ENCODE measurements at regions not wholly inside any gene's neighbourhood (a gene's known extent, or its start where the extent isn't known, plus 50 kb on each side); places are given as distances from the start of the nearest gene placed in this dataset.

DNA sequence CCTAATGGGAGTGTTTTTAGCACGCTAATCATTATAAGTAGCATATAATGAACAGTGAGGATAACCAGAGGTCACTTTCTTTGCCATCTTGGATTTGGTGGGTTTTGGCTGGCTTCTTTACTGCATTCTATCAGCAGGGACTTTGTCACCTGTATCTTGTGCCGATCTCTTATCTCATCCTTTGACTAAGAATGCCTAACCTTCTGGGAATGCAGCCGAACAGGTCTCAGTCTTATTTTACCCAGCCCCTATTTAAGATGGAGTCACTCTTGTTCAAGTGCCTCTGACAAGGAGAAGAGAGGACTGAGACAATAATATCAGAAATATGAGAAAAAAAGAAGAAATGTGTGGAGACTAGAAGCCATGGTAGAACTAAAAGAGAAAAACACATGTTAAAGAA, 276.4 kb downstream of the TMX3 start:
- DNase-seq (ENCODE audit: extremely low spot score, insufficient read length, low read depth) (no peak), FAIRE-seq (no peak)

- DNase-seq (ENCODE audit: extremely low spot score, insufficient read length, low read depth) (no peak), FAIRE-seq (no peak)
Measured at GRCh38 chr18:68436485-68436884, 278.4 kb downstream of the TMX3 start.

GRCh38 chr18:68435581-68435980, 279.3 kb downstream of the TMX3 start:
- no peak for FAIRE-seq
- DNase-seq (ENCODE audit: extremely low spot score, insufficient read length, low read depth), result no peak

DNA sequence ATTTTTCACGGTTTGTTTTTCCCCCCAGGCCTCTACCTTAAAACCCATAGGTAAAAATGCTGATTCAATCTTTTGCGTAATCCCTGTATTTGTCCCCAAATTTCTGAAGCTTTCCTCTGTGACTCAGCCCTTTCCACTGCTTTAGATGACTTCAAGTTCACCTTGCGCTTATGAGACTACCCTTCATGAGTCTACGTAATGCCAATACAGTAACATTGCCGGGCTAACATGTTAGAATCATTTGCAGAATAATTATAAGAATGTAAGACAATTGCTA, 283.0 kb downstream of the TMX3 start:
- FAIRE-seq (no peak), DNase-seq (ENCODE audit: extremely low spot score, insufficient read length, low read depth) (no peak)

DNA sequence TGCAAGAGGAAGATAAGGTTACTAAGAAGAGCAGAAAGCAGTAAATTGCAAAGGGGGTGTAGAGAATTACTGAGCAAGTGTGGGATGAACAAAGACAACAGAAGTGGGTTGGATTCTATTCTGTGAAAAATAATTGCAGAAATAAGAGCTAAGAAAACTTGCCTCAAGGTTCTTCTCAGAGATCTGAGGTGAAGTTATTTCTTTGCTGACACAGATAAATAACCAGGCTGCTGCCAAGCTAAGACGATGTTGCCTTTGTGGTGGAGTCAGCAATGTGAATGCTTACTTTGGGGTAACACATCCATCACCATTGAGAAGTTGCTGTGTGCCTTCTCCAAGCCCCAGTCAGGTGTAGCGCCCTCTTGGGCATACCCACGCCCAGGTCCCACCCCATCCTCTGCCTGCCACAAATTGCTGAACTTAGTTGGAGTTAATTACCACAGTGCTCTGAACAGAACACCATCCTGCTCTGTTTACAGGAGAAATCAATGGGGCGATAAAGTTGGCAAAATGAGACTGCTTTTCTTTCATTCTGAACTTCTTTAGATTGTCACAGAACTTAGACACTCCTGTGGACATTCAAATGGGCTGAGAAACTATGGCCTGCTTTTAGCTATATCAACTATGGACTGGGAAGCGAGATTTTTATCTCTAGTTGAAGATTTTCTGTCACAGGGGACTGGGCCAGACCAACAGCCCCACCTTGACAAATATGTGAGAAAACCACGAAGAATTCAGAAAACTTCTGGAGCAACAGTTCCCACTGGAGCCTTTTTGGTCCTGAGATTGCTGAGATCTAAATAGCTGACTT, 283.6 kb downstream of the TMX3 start:
- DNase-seq (ENCODE audit: extremely low spot score, insufficient read length, low read depth) (no peak), FAIRE-seq (no peak)

DNA sequence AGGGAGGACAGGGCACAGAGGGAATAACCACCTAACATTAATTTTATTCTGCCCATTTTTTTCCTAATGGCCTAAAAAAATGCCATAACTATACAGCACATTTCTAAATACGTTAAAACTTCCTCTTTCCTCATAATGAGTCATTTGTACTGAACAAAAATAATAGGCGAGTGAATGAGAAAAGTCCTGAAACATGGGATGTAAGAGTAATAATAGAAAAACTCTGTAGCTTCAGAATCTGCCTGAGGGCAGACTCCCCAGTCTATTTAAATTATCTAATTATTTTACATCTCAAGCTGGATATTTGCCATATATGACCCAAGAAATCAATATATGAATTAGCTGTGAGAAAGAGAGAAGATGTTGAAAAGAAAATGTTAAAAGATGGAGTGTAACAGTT, 285.1 kb downstream of the TMX3 start:
- DNase-seq (ENCODE audit: extremely low spot score, insufficient read length, low read depth) (no peak), FAIRE-seq (no peak)

- FAIRE-seq, result no peak
Measured at GRCh38 chr18:68429111-68429510, 285.8 kb downstream of the TMX3 start.

GRCh38 chr18:68428661-68429060, 286.2 kb downstream of the TMX3 start:
- FAIRE-seq, result no peak
- no peak for DNase-seq (ENCODE audit: extremely low spot score, insufficient read length, low read depth)

More at GRCh38 chr18:68429111-68429510, 285.8 kb downstream of the TMX3 start:
- DNase-seq (ENCODE audit: extremely low spot score, insufficient read length, low read depth), result no peak

DNA sequence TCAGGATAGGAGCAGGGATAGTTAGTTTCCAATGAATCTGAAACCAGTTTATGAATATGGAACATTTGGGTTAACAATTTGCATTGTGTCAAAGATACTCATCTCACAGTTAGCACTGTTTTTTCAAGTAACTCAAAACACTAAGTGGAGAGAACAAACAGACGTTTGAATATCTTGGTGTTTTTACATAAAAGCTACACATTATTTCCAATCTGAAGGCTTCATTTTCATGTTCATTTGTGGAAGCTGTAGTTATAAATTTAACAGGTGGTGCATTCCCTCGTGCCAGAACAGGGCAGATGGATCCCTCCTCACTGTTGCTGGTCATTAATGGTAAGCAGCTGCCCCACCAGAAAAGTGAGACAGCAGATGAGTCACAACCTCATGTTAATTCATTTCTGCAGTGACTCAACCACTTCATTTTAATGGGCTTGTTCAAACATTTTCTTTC, 286.9 kb downstream of the TMX3 start:
- FAIRE-seq (no peak), DNase-seq (ENCODE audit: extremely low spot score, insufficient read length, low read depth) (no peak)

DNA sequence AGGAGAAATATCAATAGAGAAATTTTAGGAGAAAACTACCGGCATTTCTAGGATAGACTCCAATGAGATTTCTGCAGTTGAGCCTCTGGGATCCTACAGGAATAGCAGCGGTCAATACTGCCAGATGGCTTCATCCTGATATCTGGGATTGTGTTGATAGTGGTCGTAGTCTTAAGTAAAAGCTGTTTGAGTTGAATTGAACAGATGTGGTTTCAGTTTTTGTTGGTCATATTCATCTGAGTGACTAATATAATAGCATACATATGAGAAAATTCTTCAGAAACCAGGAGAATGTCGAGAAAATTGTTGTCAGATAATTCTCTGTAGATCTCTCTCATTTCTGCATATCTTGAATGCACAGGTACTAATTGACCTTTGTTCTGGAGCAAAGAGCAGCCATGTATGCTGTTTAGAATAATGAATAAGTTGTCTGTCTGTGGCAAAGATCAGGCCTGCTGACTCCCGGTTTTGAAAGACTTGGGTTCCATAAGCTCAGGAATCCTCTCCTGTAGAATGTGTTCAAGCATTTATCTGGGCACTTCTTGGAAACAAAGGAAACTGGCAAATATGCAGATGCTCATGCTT, 288.1 kb downstream of the TMX3 start:
- DNase-seq (ENCODE audit: extremely low spot score, insufficient read length, low read depth) (no peak), FAIRE-seq (no peak)

GRCh38 chr18:68418881-68419280, 296.0 kb downstream of the TMX3 start:
- FAIRE-seq (no peak), DNase-seq (ENCODE audit: extremely low spot score, insufficient read length, low read depth) (no peak)

DNA sequence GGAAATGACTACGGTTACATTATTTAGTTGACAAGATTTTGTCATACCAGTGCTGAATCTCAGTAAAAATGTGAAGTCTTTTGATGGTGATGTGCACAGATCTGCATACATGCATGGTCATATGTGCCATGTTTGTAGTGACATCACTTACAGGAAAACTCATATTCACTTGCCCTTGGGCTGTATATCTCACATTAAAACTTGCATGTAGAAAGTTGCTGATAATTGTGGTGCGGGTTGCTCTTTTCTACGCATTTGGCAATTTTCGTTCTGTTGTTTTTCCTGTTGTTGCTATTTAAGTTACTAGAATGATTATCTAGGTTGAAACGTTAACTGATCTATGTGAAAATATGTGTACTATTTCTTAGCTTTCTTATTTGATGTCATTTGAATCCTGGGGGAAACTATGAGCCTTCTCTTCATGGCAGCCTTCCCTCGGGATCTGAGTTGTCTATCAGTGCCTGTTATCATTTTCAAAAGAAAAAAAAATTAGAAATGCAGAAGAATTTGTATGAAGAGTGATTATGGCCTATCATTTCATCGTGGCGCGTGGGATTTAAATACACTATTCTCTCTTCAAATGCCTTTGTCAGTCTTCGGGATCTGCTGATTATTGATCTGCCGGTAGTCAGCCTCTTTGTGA, 296.6 kb downstream of the TMX3 start:
- FAIRE-seq (no peak), DNase-seq (ENCODE audit: extremely low spot score, insufficient read length, low read depth) (no peak)

DNA sequence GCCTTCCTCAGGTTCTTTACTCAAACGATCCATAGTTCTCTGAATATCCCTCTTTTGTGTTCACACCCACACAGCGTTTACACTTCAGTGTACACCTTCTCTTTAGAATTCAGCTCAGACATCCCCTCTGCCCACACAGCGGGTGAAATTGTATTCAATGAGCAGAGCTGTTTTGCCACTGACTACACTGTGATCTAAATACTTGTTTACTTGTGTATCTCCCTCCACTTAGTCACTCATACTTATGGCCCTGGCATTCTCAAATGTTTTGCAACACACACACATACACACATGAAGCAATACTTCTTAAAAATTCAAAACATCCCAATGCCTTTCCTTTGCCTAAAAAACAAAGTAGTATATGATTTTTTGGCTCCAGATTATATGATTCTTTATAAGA, 297.1 kb downstream of the TMX3 start:
- FAIRE-seq, result no peak
- DNase-seq (ENCODE audit: extremely low spot score, insufficient read length, low read depth), result no peak

GRCh38 chr18:68417166-68417799, 297.6 kb downstream of the TMX3 start:
- FAIRE-seq (no peak), DNase-seq (ENCODE audit: extremely low spot score, insufficient read length, low read depth) (no peak)

GRCh38 chr18:68414407-68414806, 300.5 kb downstream of the TMX3 start:
- no peak for DNase-seq (ENCODE audit: extremely low spot score, insufficient read length, low read depth)
- no peak for FAIRE-seq

- DNase-seq (ENCODE audit: extremely low spot score, insufficient read length, low read depth), result no peak
- no peak for FAIRE-seq
Measured at GRCh38 chr18:68409576-68409975, 305.3 kb downstream of the TMX3 start.

DNA sequence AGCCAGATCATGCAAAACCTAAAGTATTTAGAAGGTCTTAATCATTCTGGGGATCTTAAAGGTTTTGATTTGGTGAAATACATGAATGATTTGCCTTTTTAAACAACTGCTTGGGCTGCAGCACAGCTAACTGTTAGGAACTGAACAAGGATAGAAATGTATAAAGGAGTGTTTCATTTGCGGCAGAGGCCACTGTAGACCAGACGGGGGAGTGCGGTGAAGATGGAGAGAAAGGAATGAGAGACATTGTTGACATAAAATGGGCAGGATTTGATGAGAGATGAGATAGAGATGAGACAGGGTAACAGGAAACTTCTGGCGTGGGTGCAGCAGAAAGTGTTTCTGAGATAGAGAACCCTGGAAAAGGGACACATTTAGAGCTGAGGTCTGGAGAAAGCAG, 308.1 kb downstream of the TMX3 start:
- no peak for FAIRE-seq
- no peak for DNase-seq (ENCODE audit: extremely low spot score, insufficient read length, low read depth)

GRCh38 chr18:68402784-68403183, 312.1 kb downstream of the TMX3 start:
- no peak for DNase-seq (ENCODE audit: extremely low spot score, insufficient read length, low read depth)
- no peak for FAIRE-seq

GRCh38 chr18:68400889-68401288, 314.0 kb downstream of the TMX3 start:
- DNase-seq (ENCODE audit: extremely low spot score, insufficient read length, low read depth) (no peak), FAIRE-seq (no peak)

DNA sequence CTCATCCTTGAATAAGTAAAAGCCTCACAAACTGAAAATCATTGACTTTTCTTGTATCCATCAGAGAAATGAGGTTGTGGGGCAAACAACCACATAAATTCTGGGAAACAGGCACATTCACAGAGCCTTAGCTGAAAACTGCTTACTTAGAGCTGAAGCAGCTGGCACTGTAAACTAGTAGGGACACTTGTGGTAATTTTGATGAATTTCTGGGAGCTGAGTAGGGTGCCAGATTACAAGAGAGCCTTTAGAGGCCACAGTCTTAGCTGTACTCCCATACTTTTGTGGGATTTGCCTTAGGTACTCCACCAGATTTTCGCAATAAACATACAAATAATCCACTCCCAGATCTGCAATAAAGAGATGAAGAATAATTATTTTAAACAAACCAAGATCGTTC, 315.2 kb downstream of the TMX3 start:
- DNase-seq (ENCODE audit: extremely low spot score, insufficient read length, low read depth) (no peak), FAIRE-seq (no peak)

All from GM18507 (cell line).